ENCODE measurements at regions not wholly inside any gene's neighbourhood (a gene's known extent, or its start where the extent isn't known, plus 50 kb on each side); places are given as distances from the start of the nearest gene placed in this dataset.

GRCh38 chr6:142558786-142559185, 257.0 kb downstream of the ADGRG6 start:
- H3K27ac ChIP-seq, result no peak overlapping the region
- TF ChIP-seq, protein P1, sequence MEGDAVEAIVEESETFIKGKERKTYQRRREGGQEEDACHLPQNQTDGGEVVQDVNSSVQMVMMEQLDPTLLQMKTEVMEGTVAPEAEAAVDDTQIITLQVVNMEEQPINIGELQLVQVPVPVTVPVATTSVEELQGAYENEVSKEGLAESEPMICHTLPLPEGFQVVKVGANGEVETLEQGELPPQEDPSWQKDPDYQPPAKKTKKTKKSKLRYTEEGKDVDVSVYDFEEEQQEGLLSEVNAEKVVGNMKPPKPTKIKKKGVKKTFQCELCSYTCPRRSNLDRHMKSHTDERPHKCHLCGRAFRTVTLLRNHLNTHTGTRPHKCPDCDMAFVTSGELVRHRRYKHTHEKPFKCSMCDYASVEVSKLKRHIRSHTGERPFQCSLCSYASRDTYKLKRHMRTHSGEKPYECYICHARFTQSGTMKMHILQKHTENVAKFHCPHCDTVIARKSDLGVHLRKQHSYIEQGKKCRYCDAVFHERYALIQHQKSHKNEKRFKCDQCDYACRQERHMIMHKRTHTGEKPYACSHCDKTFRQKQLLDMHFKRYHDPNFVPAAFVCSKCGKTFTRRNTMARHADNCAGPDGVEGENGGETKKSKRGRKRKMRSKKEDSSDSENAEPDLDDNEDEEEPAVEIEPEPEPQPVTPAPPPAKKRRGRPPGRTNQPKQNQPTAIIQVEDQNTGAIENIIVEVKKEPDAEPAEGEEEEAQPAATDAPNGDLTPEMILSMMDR (conservative IDR thresholded peaks at IDR 0.05), result no peak
- TF ChIP-seq ZFX (IDR thresholded peaks at IDR 0.05), result no peak

- TF ChIP-seq, protein P1 (conservative IDR thresholded peaks at IDR 0.05), result no peak
- no peak for TF ChIP-seq ZFX (IDR thresholded peaks at IDR 0.05)
- no peak overlapping the region for H3K27ac ChIP-seq
Measured at GRCh38 chr6:142561511-142562265, 259.9 kb downstream of the ADGRG6 start.

DNA sequence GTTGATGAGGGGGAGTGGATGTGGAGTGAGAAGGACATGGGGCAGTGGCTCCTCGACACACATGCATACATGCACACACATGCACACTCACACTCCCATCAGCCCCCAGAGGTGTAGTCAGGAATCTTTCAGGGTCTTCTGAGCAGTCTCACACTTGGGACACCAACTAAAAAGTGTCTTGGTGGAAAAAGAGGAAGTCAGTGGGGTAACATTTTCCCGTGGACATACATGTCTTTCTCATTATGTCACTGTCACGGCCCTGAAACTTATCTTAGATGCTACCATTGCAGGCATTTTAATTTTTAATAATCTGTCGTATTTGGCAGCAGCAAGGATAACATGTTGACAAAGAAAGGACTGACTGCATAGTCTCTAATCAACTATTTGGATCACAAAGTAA, 261.1 kb downstream of the ADGRG6 start:
- TF ChIP-seq, protein P1 (conservative IDR thresholded peaks at IDR 0.05), result no peak
- no peak for TF ChIP-seq ZFX (IDR thresholded peaks at IDR 0.05)
- no peak overlapping the region for H3K27ac ChIP-seq

DNA sequence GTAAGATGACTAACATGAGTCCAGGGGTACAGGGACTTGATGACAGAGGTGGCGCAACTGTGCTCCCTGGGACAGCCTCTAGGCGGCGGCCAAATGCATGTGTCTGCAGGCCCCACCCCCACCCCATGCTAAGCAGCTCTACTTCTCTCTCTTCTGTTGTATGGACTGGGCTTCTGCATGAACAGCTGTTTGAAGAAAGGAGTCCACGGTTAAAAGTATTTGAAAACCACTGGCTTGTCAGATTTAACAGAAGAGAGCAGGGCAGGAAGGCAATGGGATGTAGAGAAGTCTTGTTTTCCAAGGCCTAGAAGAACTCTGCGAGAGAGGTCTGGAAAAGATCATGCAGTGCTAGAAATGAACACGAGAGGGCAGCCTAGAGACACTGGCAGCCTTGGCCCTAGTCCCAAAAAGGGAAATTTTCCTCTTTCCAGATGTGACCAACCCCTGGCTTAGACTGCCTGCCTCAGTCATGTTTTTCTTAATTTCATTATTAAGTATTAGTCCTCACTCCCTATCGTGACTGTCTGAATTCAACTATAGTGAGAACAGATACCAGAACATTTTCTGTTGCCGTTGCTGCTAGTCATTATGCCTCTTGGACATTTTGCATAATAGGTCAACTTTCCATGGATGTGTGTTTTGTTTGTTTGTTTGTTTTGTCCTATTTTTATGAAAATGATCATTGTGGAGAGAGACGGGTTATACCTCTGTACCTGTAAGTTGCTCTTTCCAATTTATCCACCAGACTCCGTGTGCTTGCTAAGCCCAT, 265.0 kb downstream of the ADGRG6 start:
- TF ChIP-seq, protein P1 (conservative IDR thresholded peaks at IDR 0.05), result peak; percentile 92
- no peak for TF ChIP-seq ZFX (IDR thresholded peaks at IDR 0.05)

GRCh38 chr6:142567461-142567860, 265.7 kb downstream of the ADGRG6 start:
- H3K27ac ChIP-seq, result no peak overlapping the region
- no peak for TF ChIP-seq ZFX (IDR thresholded peaks at IDR 0.05)
- TF ChIP-seq, protein P1 (conservative IDR thresholded peaks at IDR 0.05), result no peak

More for the DNA sequence above, 265.0 kb downstream of the ADGRG6 start:
- no peak overlapping the region for H3K27ac ChIP-seq

DNA sequence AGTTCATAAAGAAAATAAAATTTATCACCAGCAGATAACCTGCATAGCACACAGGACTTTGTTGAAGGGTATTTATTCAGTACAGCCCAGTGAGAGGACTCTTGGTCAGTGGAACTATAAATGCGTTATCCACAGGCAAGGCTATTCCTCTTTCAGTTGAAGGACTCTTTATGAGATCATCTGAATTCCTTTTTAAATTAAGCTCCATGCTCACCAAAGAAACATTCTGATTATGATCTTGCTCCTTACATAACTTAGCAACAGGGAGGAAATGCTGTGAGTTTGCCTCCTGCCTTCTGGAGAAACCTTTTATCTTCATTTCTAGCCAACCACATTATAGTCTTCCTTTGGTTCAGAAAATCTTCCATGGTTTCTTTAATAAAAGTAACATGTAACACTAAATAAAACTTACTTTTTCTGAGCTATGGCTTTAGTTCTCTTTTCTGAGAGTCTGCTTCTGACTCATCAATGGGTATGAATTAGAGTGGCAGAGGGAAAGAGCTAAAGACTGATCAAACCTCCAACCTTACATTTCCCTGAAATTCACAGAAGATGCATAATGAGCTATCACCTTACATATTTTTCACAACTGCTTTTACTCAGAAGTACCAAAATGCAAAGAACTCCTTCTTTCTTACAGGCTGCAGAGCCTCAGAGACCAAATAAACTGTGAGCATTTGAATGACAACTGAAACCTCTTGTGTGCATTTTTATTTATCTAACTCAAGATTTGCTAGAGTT, 267.2 kb downstream of the ADGRG6 start:
- H3K27ac ChIP-seq, result no peak overlapping the region
- TF ChIP-seq, protein P1 (conservative IDR thresholded peaks at IDR 0.05), result no peak
- no peak for TF ChIP-seq ZFX (IDR thresholded peaks at IDR 0.05)

Data from C4-2B (cell line).